GM19025 (cell line): ENCODE measurements at regions not wholly inside any gene's neighbourhood (a gene's known extent, or its start where the extent isn't known, plus 50 kb on each side); places are given as distances from the start of the nearest gene placed in this dataset.

Source experiments
- ATAC-seq: cut with Tn5 transposase; IDR thresholded peaks from one replicate; pipeline ENCODE4 v1.9.1; 2021; ENCODE audit warnings: mild to moderate bottlenecking, low read depth, moderate library complexity; ENCODE audit not compliant: unreplicated experiment

DNA sequence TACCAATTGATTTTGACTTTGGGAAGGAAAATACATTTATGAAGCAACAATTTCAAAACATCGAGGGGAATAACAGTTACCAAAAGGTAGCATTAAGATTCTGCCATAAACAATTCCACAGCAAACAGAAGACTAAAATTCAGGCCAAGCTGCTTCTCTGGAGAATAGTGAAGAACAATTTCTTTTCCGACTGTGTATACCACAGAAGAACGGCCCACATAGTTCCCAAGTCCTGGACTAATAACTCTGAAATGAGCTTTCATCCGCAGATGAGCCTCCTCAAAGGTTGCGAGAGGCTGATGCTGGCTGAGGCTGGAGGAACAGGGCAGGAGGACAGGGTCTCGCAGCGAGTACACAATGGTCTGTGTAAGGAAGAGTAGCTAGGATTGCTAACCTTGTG is 278.9 kb upstream of the TCF4 start:
- ATAC-seq = no peak

DNA sequence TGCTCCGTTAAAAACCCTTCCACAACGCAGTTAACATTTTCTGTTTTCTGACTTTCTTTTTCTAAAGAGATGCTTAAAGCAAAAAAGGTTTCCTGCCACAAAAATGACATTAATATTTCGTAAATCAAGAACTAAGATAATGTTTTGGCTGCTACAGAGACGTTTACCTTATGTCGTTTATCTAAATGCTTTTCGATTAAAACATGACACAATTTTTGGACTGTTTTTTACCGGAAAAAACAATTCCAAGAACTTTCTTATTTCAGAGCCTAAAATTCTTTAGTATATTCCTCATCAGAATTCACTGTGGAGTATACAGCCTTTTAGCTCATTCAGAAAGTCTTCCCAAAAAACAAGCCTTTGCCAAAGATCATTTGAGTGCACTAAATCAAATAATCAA is 278.0 kb upstream of the TCF4 start:
- ATAC-seq = no peak

DNA sequence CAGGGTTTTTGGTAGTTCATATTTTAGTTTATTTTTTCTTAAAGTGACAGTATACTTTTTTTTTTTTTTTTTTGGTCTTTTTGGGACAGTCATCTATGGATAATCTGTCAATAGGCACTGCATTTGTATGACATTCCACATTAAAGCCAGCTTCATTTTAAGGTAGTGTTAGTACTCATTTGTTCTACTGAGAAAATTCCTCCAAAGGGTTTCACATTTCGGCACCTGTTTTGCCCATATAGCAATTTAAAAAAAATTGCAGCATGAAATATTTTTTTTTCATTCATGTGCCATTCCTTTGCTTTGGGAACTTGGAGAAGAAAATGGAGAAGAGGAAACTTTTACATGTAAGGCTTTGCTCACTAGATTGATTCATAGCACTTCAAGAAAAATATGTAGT is 276.3 kb upstream of the TCF4 start:
- no peak for ATAC-seq

- no peak for ATAC-seq
Observed at GRCh38 chr18:55863876-55864275, 275.9 kb upstream of the TCF4 start.

DNA sequence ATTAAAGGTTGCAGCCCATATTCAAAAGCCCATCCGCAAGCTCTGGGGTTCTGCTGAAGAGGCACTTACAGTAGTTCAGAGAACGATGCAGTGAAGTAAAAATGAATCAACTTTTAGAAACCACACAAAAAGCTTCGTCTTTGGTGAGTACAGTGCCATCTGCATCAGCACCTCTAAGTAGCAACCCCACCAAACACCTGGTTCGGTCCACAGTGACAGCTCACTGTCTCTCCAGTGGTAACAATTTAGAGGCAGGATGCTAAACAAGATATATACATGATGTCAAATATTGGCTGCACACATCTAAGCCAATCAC is 275.4 kb upstream of the TCF4 start:
- ATAC-seq = no peak

- no peak for ATAC-seq
Observed at GRCh38 chr18:55862693-55863390, 274.9 kb upstream of the TCF4 start.

GRCh38 chr18:55861266-55861665 is 273.3 kb upstream of the TCF4 start:
- no peak for ATAC-seq

DNA sequence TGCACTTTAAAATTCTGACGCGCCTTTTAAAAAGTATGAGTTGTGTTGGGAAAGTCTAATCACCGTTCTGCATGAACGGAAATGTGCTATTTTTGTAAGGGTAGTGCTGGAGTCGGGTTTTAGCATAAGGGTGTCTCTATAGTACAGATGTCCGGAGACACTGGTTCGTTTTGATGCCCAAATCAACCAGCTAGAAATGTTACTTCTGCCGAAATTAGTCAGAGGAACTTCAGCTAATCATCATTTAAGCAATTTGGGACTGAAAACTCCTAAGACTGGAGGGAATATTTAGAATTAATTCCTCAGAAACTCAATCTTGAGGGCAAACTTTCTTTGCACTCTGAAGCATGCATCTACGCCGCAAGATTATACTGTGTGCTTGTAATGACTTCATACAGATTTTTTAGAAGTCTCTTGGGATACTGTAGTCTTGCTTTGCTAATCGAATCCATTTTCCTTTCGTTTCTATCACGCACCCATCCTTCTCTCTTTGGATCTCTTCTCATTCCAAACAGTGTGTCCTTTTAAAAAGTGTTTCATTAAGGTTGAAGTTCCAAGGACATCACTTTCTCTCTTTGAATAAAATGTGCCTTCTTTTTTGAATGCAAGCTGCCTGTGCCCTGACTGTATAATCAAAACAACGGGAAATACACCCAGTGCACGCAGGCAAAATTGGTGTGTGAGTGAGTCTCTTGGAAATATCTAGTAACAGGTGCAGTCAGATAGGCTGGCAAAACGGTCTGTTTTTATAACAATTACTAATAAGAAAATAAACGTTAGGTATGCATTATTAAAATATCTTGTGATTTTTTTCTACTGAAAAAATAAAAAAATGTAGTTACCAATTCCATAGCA is 270.9 kb upstream of the TCF4 start:
- no peak for ATAC-seq

DNA sequence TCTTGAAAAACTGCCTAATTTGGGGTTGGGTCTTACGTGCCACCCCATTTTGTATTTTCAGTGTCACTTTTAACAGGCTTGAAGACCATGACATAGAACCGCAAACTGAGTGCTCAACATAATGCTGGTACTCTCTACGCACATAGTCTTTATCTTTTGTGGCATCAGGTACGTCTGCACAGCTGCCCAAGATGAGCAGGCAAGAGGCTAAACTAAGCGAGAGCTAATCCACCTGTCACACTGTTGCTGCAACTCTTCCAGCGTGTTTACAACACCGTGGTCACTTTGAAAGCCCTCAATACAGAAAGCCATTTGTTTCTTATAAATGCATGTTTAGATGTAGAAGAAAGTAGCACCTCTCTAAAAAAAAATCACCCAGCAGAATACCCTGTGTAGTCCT is 270.0 kb upstream of the TCF4 start:
- ATAC-seq = no peak

GRCh38 chr18:55857409-55857808 is 269.4 kb upstream of the TCF4 start:
- no peak for ATAC-seq

DNA sequence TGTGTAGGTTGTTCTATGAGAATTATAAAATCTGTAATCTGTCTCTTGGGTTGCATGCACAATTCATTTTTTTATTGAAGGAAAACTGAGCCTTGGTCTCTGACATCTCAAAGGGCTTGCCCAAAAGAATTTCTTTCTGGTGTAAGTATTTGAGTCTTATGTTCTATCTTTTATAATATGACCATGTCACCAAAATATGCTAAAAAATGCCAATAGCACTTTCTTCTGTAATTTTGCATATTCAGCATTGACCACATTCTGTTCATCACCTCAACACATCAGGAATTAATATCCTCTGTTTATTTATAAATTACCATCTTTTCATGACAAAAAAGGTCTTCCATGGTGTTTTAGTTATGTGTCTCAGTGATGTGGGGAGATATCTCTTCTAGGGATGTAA is 268.7 kb upstream of the TCF4 start:
- no peak for ATAC-seq

GRCh38 chr18:55856229-55856628 is 268.2 kb upstream of the TCF4 start:
- no peak for ATAC-seq

- ATAC-seq = no peak
Observed at GRCh38 chr18:55853268-55853667, 265.3 kb upstream of the TCF4 start.

GRCh38 chr18:55850904-55851303 is 262.9 kb upstream of the TCF4 start:
- no peak for ATAC-seq

GRCh38 chr18:55849391-55849790 is 261.4 kb upstream of the TCF4 start:
- ATAC-seq = no peak

DNA sequence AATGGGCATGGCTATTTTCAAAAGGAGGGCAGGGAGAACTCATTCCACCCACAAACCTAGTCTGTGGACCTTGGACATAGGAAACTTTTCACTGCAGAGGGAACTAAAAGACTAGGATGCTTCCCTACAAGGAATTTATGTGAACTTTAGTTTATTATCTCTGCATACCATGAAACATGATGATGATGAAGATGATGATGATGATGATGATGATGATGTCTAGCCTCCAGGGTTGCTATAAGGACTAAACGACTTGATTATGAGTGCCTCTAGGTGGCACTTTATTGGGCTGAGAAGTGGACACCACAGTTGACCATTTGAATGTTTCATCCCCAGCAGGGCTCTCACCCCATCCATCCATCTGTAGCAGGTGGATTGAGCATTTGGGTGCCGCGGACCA is 260.0 kb upstream of the TCF4 start:
- ATAC-seq = no peak

GRCh38 chr18:55845221-55845620 is 257.2 kb upstream of the TCF4 start:
- ATAC-seq = no peak

DNA sequence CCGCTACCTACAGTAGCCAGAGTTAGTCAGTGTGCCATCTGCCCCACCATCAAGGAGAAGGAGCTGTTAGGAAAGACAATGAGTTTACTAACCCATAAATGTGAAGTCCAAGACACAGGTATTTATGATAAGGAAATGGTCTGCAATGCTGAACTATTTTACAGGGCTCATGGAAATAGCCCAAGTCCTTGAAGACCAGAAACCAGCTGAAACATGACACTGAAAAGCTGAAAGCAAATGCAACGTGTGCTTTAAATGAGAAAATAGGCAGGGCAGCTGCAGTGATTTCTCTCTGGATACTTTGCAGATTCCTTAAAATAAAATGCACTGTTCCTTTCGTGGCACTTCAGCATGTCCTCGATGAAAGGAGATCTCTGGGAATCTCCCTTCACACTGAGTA is 256.4 kb upstream of the TCF4 start:
- no peak for ATAC-seq

DNA sequence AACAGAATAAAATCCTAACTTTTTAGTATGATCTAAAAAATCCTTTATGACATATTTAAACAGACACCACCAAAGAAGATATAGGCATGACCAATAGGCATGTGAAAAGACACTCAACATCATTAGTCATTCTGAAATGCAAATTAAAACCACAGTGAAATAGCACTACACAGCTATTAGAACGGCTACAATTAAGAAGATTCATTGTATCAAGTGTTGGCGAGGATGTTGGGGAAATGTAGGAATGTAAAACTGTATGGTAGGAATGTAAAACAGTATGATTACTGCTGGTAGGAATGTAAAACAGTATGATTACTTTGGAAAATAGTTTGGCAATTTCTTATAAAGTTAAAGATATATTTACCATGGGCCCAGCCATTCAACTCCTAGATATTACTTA is 253.3 kb upstream of the TCF4 start:
- ATAC-seq = no peak

GRCh38 chr18:55840601-55841170 is 252.7 kb upstream of the TCF4 start:
- no peak for ATAC-seq

DNA sequence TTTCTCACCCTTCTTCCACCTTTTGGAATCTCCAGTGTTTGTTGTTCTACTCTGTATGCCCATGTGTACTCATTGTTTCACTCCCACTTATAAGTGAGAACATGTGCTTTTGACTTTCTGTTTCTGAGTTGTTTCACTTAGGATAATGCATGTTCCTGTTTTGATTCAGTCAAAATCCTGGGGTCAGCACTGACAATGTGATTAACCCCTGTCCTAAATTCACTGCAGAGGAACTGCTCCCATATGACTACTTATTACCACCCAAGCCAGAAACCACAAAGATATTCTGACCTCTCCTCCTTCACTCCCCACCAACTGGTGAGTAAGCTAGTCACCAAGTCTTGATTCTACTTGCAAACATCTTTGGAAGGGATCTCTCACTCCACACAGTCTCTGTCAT is 251.4 kb upstream of the TCF4 start:
- no peak for ATAC-seq

DNA sequence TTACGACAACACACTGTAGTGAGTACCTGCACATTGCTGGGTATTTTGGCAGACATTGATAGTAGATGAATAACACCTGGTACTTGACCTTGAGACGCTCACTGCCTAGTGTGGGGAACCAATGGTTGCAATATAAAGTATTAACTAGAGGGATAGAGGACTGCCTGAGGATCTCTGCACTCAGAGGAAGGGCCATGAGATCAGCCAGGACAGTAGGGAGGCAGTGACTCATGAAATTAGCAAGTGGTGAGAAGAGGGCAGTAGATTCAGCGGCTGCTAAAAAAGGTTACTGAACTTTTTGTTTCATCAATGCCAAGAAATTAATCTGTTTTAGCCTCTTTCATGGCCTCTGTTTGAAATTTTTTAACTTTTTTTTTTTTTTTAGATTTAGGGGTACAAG is 250.8 kb upstream of the TCF4 start:
- ATAC-seq = no peak
